ENCODE measurements at regions not wholly inside any gene's neighbourhood (a gene's known extent, or its start where the extent isn't known, plus 50 kb on each side); places are given as distances from the start of the nearest gene placed in this dataset.

DNA sequence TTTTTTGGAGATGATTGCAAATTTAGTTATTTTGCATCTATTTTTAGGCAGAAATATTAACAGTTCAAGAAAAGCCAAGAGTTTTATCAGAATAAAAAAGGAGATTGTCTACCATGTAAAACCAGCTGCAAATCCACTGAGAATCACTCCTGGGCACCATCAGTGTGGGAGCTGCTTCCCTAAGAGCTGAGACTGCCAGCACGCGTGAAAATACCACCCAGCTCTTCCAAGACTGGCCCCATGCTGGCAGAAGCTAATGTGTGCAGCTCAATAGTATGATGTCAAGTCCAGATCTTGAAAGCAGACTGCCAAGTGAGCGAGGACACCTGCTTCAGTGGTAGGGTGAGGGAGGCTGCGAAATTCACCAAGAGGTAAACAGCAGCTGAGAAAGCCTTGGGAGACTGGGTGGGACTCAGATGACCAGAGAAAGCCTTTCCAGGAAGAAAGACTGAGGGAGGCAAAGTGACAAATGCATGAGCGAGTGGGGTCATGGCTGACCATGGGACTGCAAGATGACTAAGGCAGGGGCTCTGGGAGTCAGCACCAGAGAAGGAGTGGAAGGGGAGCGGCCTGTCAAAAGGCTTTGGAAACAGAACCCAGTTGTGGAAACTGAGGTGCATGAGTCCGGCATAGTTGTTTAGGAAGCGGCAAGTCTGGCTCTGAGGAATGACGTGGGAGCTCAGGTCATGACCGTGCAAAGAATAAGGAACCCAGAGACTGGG, 200.9 kb downstream of the GADD45G start (continued):
- TF ChIP-seq, protein P1, sequence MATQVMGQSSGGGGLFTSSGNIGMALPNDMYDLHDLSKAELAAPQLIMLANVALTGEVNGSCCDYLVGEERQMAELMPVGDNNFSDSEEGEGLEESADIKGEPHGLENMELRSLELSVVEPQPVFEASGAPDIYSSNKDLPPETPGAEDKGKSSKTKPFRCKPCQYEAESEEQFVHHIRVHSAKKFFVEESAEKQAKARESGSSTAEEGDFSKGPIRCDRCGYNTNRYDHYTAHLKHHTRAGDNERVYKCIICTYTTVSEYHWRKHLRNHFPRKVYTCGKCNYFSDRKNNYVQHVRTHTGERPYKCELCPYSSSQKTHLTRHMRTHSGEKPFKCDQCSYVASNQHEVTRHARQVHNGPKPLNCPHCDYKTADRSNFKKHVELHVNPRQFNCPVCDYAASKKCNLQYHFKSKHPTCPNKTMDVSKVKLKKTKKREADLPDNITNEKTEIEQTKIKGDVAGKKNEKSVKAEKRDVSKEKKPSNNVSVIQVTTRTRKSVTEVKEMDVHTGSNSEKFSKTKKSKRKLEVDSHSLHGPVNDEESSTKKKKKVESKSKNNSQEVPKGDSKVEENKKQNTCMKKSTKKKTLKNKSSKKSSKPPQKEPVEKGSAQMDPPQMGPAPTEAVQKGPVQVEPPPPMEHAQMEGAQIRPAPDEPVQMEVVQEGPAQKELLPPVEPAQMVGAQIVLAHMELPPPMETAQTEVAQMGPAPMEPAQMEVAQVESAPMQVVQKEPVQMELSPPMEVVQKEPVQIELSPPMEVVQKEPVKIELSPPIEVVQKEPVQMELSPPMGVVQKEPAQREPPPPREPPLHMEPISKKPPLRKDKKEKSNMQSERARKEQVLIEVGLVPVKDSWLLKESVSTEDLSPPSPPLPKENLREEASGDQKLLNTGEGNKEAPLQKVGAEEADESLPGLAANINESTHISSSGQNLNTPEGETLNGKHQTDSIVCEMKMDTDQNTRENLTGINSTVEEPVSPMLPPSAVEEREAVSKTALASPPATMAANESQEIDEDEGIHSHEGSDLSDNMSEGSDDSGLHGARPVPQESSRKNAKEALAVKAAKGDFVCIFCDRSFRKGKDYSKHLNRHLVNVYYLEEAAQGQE (IDR thresholded peaks at IDR 0.05; ENCODE audit: low read depth, low read length): no peak
- no peak for TF ChIP-seq TAF1 (IDR thresholded peaks at IDR 0.05; ENCODE audit: borderline replicate concordance, low read depth, low read length)
- no peak for TF ChIP-seq BRCA1 (IDR thresholded peaks at IDR 0.05; ENCODE audit: low read depth, low read length)
- no peak for TF ChIP-seq POLR2AphosphoS2 (IDR thresholded peaks at IDR 0.05; ENCODE audit: low read depth, low read length)
- TF ChIP-seq SMARCA5 (IDR thresholded peaks at IDR 0.05): no peak
- no peak for TF ChIP-seq PML (IDR thresholded peaks at IDR 0.05; ENCODE audit: low read length)

DNA sequence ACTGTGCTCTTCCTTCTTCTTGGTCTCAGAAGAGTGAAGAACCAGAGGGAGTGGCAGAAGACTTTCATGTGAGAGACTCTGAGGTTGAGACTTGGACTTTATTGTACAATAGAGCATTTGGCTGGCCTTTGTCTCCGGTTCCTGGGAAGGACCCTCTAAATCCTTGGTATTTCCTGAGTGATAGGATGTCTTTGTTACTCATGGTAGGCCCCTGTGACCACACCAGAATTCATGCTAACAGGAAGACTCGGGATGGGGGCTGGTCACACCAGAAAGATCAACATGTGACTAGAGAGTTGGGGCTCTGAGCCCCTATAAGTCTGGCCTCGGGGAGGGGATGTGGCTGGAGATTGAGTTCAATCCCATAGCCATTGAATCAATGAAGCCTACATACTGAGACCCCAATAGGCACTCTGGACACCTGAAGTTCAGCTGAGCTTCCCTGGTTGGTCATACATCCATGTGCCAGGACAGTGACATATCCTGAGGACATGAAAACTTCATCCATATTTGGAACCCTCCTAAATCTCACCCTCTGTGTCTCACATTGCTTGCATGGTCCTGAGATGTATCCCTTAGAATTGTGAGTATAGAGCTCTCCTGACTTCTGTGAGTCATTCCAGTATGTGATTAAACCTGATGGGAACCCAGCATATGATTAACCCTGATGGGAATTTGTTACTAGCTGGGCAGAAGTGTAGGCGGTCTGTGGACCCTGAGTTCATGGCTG, 201.7 kb downstream of the GADD45G start:
- FAIRE-seq: no peak
- ChIA-PET POLR2A (no interaction called here), CTCF (interaction anchor here (1.8 to 1.9 kb wide), 2 partner anchors 22 to 63 kb away, joined by 4 to 5 read pairs; no protein-coding TSS in a partner anchor), SMC1A (ENCODE audit: uncharacterized antibody, unreplicated experiment) (interaction anchor here (1.2 to 1.7 kb wide), 2 partner anchors 10 to 21 kb away, joined by 3 to 5 read pairs; no protein-coding TSS in a partner anchor), RAD21 (ENCODE audit: unreplicated experiment) (interaction anchor here (1.1 kb wide), 1 partner anchor 9 kb away, joined by 3 read pairs; no protein-coding TSS in a partner anchor)
- Histone ChIP-seq H3K79me2 (ENCODE audit: control insufficient read depth, insufficient read depth, low read length) (no peaks in the 10 kb centered on the region), H3K9ac (ENCODE audit: control insufficient read depth, insufficient read depth, low read length) (no peak overlapping the region), H3K9me3 (replicated peaks; ENCODE audit: control insufficient read depth, insufficient read depth, low read length) (no peaks in the 10 kb centered on the region), H3K36me3 (ENCODE audit: control insufficient read depth in 2 of 2, insufficient read depth in 2 of 2, low read length in 1 of 2) (no peaks in the 10 kb centered on the region), H3K4me1 (ENCODE audit: control insufficient read depth, insufficient read depth, low read length) (no peaks in the 10 kb centered on the region), H3K4me2 (ENCODE audit: control insufficient read depth, insufficient read depth) (no peak overlapping the region), H2AFZ (ENCODE audit: control insufficient read depth, low read depth, low read length) (no peak overlapping the region), H3K4me3 (no peak overlapping the region), H4K20me1 (ENCODE audit: control insufficient read depth, insufficient read depth) (no peaks in the 10 kb centered on the region), H3K27me3 (replicated peaks in 1 of 2; ENCODE audit: control insufficient read depth in 2 of 2, insufficient read depth in 2 of 2, low read length in 1 of 2) (no peaks in the 10 kb centered on the region), H3K27ac (ENCODE audit: control insufficient read depth, insufficient read depth) (no peak overlapping the region)
- intact Hi-C loops (cut with micrococcal nuclease; ENCODE audit: unreplicated experiment): no loop called here
- no TSS peak for BruUV-seq (replicated peaks)
- ATAC-seq: no peak
- WGBS (ENCODE audit: insufficient coverage, insufficient replicate concordance, low lambda C conversion rate, missing lambda C conversion rate): 24% methylated on average over 4 of the region's 4 CpGs
- DNase-seq (ENCODE audit: low read depth, low spot score): no peak
- in situ Hi-C loops (cut with MboI): no loop called here
- TF ChIP-seq ZNF274 (IDR thresholded peaks at IDR 0.05; ENCODE audit: insufficient read depth, insufficient read length): no peak
- no peak for TF ChIP-seq TCF7 (IDR thresholded peaks at IDR 0.05; ENCODE audit: borderline replicate concordance)
- no peak for TF ChIP-seq PAX5 (IDR thresholded peaks at IDR 0.05; ENCODE audit: borderline replicate concordance, low read depth, low read length)
- TF ChIP-seq YY1 (IDR thresholded peaks at IDR 0.05; ENCODE audit: low read depth, low read length): no peak
- no peak for TF ChIP-seq NBN (IDR thresholded peaks at IDR 0.05)
- no peak for TF ChIP-seq TCF12 (IDR thresholded peaks at IDR 0.05; ENCODE audit: low read depth, low read length)
- TF ChIP-seq EGR1 (IDR thresholded peaks at IDR 0.05; ENCODE audit: borderline replicate concordance in 1 of 2, low read depth in 2 of 2, low read length in 2 of 2): no peak
- no peak for TF ChIP-seq NR2C2 (IDR thresholded peaks at IDR 0.05; ENCODE audit: borderline replicate concordance, control insufficient read depth, insufficient read length, low read depth)
- TF ChIP-seq MTA3 (IDR thresholded peaks at IDR 0.05; ENCODE audit: borderline replicate concordance, low read length): no peak
- no peak for TF ChIP-seq NR2C1 (IDR thresholded peaks at IDR 0.05)
- TF ChIP-seq, protein P2, sequence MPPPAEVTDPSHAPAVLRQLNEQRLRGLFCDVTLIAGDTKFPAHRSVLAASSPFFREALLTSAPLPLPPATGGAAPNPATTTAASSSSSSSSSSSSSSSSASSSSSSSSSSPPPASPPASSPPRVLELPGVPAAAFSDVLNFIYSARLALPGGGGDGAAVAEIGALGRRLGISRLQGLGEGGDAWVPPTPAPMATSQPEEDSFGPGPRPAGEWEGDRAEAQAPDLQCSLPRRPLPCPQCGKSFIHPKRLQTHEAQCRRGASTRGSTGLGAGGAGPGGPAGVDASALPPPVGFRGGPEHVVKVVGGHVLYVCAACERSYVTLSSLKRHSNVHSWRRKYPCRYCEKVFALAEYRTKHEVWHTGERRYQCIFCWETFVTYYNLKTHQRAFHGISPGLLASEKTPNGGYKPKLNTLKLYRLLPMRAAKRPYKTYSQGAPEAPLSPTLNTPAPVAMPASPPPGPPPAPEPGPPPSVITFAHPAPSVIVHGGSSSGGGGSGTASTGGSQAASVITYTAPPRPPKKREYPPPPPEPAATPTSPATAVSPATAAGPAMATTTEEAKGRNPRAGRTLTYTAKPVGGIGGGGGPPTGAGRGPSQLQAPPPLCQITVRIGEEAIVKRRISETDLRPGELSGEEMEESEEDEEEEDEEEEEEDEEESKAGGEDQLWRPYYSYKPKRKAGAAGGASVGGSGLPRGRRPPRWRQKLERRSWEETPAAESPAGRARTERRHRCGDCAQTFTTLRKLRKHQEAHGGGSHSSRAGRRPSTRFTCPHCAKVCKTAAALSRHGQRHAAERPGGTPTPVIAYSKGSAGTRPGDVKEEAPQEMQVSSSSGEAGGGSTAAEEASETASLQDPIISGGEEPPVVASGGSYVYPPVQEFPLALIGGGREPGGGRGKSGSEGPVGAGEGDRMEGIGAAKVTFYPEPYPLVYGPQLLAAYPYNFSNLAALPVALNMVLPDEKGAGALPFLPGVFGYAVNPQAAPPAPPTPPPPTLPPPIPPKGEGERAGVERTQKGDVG (CRISPR knock-in tag; IDR thresholded peaks at IDR 0.05): no peak
